Parathyroid adenoma (tissue), 2 donors: ENCODE measurements at regions not wholly inside any gene's neighbourhood (a gene's known extent, or its start where the extent isn't known, plus 50 kb on each side); places are given as distances from the start of the nearest gene placed in this dataset.

Experiments used
- H2AFZ ChIP-seq: fragments of 300-600 bp; sonication (generic); one replicate; pipeline ENCODE4 v1.7.0; 2017; ENCODE audit warnings: antibody characterized with exemption, mild to moderate bottlenecking
- H3K27ac ChIP-seq: fragments of 300-600 bp; sonication (generic); one replicate; pipeline ENCODE4 v1.7.0; 2017
- H3K27me3 ChIP-seq: fragments of 300-600 bp; sonication (generic); one replicate; pipeline ENCODE4 v1.7.0; 2017; ENCODE audit warnings: low read length; ENCODE audit not compliant: control insufficient read depth, insufficient read depth
- H3K36me3 ChIP-seq: fragments of 300-600 bp; sonication (generic); one replicate; pipeline ENCODE4 v1.7.0; 2017; ENCODE audit warnings: low read length; ENCODE audit not compliant: control insufficient read depth, insufficient read depth
- H3K4me1 ChIP-seq: fragments of 300-600 bp; sonication (generic); one replicate; pipeline ENCODE4 v1.7.0; 2017; ENCODE audit warnings: control low read depth
- H3K4me2 ChIP-seq: fragments of 300-600 bp; sonication (generic); one replicate; pipeline ENCODE4 v1.7.0; 2017; ENCODE audit warnings: low read length
- H3K4me3 ChIP-seq: fragments of 300-600 bp; sonication (generic); one replicate; pipeline ENCODE4 v1.7.0; 2017; ENCODE audit warnings: low read depth, low read length
- H3K79me2 ChIP-seq: fragments of 300-600 bp; sonication (generic); one replicate; pipeline ENCODE4 v1.7.0; 2017; ENCODE audit warnings: control low read depth
- H3K9ac ChIP-seq: fragments of 300-600 bp; sonication (generic); one replicate; pipeline ENCODE4 v1.7.0; 2017; ENCODE audit warnings: mild to moderate bottlenecking
- H3K9me3 ChIP-seq: fragments of 300-600 bp; sonication (generic); one replicate; pipeline ENCODE4 v1.7.0; 2017; ENCODE audit warnings: low read length; ENCODE audit not compliant: control insufficient read depth
- TF ChIP-seq, protein P1 (sequence below): fragments of 300-600 bp; sonication (generic); IDR thresholded peaks from one replicate; pipeline ENCODE4 v1.7.0; 2017; ENCODE audit warnings: antibody characterized with exemption, mild to moderate bottlenecking
- donor health status: primary hyperparathyroidism.

DNA sequence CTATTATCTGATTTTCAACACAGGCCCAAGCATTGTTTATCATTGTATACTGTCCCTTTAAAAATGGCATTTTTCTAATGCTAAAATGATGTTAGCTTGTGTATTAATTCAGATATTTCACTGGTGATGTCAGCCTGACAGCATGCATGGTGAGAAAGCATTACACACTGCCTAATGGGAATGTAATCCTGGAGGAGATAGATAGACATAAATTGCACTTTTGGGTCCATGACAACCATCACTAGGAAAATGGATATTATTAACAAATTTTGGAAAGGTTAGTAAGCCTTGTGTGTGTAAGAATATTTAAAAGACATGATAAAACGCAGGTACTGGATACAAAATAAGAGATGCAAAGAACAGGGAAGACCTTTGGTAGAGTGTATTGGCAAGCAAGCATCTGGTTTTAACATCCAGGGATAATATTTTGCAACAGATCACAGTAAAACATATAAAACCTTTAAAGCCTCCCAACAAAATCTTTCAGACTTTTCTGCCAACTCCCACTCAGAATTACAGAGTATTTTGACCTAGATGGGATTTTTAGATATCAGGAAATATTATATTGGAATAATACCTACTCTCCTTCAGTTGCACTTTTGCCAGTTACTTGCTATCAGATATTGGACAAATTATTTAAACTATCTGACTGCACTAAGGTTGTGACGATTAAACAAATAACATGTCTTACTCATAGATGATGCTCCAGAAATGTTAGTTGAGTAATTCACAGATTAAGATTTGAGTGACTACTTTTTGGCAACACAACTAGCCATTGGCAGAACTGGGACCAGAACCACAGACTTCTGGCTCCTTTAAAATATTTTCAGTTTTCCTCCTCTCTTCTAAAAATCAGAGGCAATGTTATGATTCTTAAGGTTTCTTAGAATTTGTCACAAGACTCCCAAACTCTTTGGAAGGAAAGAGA, 291.6 kb upstream of the SEMA3C start:
- Histone ChIP-seq H3K79me2 (no peaks in the 10 kb centered on the region), H3K36me3 (no peaks in the 10 kb centered on the region), H2AFZ (no peak overlapping the region), H3K4me1 (no peaks in the 10 kb centered on the region), H3K27me3 (no peaks in the 10 kb centered on the region), H3K27ac (no peak overlapping the region), H3K9me3 (no peaks in the 10 kb centered on the region), H3K4me2 (no peak overlapping the region), H3K9ac (no peak overlapping the region), H3K4me3 (no peak overlapping the region)
- TF ChIP-seq, protein P1, sequence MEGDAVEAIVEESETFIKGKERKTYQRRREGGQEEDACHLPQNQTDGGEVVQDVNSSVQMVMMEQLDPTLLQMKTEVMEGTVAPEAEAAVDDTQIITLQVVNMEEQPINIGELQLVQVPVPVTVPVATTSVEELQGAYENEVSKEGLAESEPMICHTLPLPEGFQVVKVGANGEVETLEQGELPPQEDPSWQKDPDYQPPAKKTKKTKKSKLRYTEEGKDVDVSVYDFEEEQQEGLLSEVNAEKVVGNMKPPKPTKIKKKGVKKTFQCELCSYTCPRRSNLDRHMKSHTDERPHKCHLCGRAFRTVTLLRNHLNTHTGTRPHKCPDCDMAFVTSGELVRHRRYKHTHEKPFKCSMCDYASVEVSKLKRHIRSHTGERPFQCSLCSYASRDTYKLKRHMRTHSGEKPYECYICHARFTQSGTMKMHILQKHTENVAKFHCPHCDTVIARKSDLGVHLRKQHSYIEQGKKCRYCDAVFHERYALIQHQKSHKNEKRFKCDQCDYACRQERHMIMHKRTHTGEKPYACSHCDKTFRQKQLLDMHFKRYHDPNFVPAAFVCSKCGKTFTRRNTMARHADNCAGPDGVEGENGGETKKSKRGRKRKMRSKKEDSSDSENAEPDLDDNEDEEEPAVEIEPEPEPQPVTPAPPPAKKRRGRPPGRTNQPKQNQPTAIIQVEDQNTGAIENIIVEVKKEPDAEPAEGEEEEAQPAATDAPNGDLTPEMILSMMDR, result no peak

DNA sequence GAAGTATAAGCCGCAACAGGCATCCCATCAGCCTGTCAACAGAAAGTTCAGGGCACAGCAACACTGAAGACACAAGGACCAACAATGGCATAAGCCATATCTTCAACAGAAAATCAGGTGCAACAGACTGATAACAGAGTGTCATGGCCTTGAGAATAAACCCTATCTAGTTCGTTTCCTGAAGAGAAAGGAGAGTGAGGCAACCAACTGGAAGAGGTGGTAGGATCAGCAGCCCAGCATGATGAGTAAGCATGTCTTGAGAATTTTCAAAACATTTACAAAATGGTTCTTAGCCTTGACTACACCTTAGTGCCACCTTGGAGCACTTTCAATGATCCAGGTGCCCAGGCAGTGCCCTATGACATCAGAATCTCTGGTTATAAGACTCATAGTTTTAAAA, 290.2 kb upstream of the SEMA3C start:
- TF ChIP-seq, protein P1, result no peak
- Histone ChIP-seq H3K9ac (no peak overlapping the region), H3K4me3 (no peak overlapping the region), H3K36me3 (no peaks in the 10 kb centered on the region), H3K79me2 (no peaks in the 10 kb centered on the region), H3K4me2 (no peak overlapping the region), H3K9me3 (no peaks in the 10 kb centered on the region), H2AFZ (no peak overlapping the region), H3K4me1 (no peaks in the 10 kb centered on the region), H3K27me3 (no peaks in the 10 kb centered on the region), H3K27ac (no peak overlapping the region)

DNA sequence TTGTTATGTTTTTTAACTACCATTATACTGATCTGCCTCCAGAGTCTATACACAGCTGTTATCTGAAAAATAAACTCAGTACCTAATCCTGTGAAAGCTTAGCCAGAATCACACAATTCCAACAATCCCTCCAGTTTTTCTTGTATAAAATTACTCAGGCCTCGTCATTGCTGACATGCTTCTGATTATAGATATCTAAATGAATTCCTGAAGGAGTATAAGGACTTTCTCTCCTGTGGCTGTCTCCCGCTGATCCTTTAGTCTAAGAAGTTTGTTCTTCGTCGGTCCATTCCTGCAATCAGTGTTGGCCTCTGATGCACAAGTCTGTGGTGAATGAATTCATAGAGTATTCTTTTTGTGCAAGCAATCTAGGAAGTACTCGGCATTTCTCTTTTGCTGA, 288.9 kb upstream of the SEMA3C start:
- TF ChIP-seq, protein P1, result no peak
- Histone ChIP-seq H3K4me3 (no peak overlapping the region), H3K27me3 (no peaks in the 10 kb centered on the region)

DNA sequence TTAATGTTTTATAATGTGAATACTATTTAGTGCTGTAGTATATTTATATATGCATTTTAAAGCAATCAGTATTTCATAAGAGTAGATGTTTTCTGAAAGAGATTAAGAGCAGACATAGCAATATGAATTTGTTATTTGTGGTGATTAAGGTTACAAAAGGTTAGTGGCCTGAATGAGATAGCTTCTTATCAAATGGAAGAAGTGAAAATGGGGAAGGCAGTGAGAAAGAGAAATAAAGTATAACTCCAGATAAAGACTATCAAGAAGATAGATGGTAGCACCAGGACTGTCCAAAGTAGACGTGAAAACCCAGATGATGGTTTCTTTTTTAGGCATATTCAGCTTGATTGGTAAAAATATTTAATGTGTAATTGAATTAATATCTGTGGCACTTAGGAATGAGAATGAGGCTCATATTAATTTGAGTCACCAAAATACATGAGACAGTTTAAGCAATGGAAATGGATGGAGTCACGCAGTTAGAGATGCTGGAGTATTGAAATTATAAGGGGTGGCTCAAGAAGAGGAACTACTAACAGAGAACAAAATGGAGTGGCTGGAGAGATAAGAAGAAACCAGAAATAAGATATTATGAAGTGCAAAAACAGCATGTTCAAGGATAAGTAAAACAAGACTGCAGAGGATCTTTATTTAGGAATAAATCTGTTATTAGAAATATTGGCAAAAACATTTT, 288.0 kb upstream of the SEMA3C start:
- H3K27ac ChIP-seq, result no peak overlapping the region
- no peak overlapping the region for H3K4me2 ChIP-seq
- no peaks in the 10 kb centered on the region for H3K36me3 ChIP-seq
- no peaks in the 10 kb centered on the region for H3K79me2 ChIP-seq
- H2AFZ ChIP-seq, result no peak overlapping the region
- no peak overlapping the region for H3K4me3 ChIP-seq
- TF ChIP-seq, protein P1, result no peak
- no peaks in the 10 kb centered on the region for H3K9me3 ChIP-seq
- no peaks in the 10 kb centered on the region for H3K4me1 ChIP-seq
- no peak overlapping the region for H3K9ac ChIP-seq
- H3K27me3 ChIP-seq, result no peaks in the 10 kb centered on the region

More for the DNA sequence above, 288.9 kb upstream of the SEMA3C start:
- H3K36me3 ChIP-seq, result no peaks in the 10 kb centered on the region
- H3K9me3 ChIP-seq, result no peaks in the 10 kb centered on the region
- no peaks in the 10 kb centered on the region for H3K4me1 ChIP-seq
- no peak overlapping the region for H3K4me2 ChIP-seq
- H2AFZ ChIP-seq, result no peak overlapping the region
- H3K9ac ChIP-seq, result no peak overlapping the region
- H3K27ac ChIP-seq, result no peak overlapping the region
- no peaks in the 10 kb centered on the region for H3K79me2 ChIP-seq
